GM18867 (cell line): ENCODE measurements at regions not wholly inside any gene's neighbourhood (a gene's known extent, or its start where the extent isn't known, plus 50 kb on each side); places are given as distances from the start of the nearest gene placed in this dataset.
"Not testable (repeated sequence)": the region's sequence is repeated elsewhere in the genome, so short reads cannot be mapped to it uniquely, and the experiment has no call there.

Source experiments
- ATAC-seq: cut with Tn5 transposase; IDR thresholded peaks from one replicate; pipeline ENCODE4 v1.9.1; 2021; ENCODE audit warnings: mild to moderate bottlenecking, moderate library complexity; ENCODE audit not compliant: unreplicated experiment

GRCh38 chr7:115574681-115575291, 455.8 kb downstream of the TFEC start:
- no peak for ATAC-seq

- no peak for ATAC-seq
Measured at GRCh38 chr7:115572111-115572510, 458.5 kb downstream of the TFEC start.

- no peak for ATAC-seq
Measured at GRCh38 chr7:115561335-115562110, 469.0 kb downstream of the TFEC start.

DNA sequence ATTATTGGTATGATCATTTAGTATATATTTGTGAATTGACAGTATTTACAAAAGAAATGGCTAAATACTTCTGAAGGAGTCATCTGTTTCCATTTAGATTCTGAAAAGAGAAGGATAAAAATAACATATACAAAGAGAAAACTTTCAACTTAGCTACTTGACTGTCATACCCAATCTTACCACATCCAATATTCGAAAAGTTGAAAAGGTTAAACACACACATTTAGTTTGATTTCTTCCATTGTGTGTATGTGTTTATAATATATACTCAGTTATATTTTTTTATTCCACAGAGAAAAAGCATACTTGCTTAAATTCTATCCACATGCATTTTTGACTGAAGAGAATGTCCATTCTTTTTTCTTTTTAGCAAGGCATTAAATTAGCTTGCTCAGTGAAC, 470.7 kb downstream of the TFEC start:
- no peak for ATAC-seq

- ATAC-seq, result no peak
Measured at GRCh38 chr7:115558161-115558560, 472.4 kb downstream of the TFEC start.

GRCh38 chr7:115557296-115557695, 473.3 kb downstream of the TFEC start:
- not testable (repeated sequence) for ATAC-seq

DNA sequence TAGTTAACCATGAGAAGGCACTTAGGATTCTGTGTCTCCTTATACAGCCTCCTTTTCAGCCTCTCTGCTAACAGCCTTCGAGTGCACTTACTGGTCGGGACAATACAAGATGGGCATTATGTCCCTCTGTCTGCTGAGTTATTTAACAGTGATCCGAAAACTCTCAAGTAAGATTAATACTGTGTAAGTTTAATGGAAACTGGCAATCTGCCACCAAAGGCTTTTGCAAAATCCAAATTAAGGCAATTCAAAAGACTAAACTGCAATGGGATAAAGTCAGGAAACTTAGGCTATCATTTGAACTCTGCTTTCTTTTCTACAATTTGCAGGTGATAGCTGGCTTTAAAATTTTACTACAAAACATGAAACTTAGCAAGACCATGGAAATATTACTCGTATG, 477.8 kb downstream of the TFEC start:
- ATAC-seq, result no peak

GRCh38 chr7:115549910-115550309, 480.7 kb downstream of the TFEC start:
- no peak for ATAC-seq

DNA sequence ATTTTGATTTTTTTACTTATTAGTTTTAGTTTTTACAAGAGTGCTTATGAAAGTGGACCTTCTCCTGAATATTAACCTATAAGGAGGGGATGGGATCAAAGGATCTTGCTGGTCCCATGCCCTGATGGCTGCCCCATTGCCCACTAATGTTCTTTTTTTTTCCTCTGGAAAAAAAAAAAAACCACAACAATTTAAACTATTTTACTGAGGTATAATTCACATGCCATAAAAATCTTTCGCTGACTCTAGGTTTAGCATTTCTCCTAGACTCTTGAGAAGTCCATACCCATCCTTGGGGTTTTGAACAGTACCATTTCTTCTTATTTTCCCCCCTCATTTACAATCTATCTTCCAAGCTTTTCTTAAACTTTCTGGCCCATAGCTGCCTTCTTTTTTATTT, 481.8 kb downstream of the TFEC start:
- ATAC-seq, result no peak

DNA sequence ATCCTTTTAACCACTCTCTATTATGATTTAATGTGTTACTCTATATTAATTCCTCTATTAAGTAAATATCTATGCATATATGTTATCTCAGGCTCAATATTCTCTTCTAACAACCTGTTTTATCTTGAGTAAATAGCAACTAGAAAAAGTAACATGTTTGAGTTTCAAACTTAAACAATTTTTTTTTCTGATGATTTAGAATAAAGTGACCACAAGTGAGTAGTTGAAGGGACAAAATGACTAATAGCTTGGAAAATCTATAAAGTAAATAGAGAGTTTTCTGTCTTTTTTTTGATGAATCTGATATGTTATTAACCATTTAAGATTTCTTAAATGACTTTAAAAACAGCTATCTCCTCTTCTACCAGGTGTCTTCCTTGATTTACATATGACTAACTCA, 483.8 kb downstream of the TFEC start:
- ATAC-seq, result no peak

- ATAC-seq, result no peak
Measured at GRCh38 chr7:115533785-115534184, 496.8 kb downstream of the TFEC start.

GRCh38 chr7:115526278-115526677, 504.3 kb downstream of the TFEC start:
- no peak for ATAC-seq

GRCh38 chr7:115522174-115522573, 508.4 kb downstream of the TFEC start:
- ATAC-seq, result no peak

- ATAC-seq, result no peak
Measured at GRCh38 chr7:115516341-115516740, 514.2 kb downstream of the TFEC start.

DNA sequence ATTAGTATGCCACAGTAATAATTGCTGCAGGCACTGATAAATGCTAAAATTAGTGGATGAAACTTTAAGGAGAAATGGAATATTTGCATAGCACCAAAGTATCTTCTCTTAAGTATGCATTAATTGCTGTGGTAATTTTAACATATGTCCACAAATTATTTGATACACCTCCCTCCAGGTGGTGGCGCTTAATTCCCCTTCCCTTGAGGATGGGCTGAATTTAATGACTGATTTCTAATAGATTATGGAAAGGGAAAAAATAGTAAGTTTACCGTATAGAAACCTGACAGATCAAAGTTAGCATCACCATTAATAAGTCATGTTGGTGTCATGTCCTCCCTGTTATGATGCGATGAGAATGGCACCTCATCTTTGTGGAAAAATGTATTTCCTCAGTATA, 519.2 kb downstream of the TFEC start:
- no peak for ATAC-seq

DNA sequence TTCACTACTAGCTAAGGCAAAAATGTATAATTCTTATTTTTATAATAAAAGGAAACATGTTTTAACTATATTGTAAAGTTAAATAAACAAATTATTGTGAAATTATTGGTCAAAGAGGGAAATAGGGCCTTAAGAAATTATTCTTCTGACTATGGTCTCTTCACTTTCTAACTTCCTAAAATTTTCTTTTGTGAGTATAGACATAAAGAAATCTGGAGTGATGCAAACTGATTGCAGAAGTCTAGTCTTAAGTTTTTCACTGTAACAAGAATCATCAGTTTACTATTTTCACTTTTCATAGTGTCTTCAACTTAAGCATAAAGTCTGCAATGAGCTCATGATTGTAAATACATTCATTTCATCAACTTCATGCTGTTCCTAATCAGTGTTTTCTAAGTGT, 525.4 kb downstream of the TFEC start:
- no peak for ATAC-seq

GRCh38 chr7:115499956-115500355, 530.6 kb downstream of the TFEC start:
- no peak for ATAC-seq

DNA sequence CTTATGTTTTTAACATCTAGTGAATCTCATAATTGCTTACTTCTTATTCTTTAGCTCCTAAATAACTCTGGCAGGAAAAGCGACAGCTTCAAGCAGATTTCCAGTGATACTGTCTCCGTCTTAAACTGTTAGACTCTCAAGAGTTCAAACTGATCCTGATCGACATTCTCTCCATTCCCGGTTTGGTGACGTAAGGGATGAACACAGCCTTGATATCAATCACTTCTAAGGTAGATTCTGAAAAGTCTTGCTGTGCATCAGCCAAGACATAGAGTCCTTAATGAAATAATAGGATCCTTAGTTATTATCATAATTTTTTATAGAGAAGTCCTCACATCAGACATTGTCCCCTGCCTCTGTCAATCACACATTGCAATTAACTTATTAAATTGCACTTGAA, 534.6 kb downstream of the TFEC start:
- no peak for ATAC-seq

DNA sequence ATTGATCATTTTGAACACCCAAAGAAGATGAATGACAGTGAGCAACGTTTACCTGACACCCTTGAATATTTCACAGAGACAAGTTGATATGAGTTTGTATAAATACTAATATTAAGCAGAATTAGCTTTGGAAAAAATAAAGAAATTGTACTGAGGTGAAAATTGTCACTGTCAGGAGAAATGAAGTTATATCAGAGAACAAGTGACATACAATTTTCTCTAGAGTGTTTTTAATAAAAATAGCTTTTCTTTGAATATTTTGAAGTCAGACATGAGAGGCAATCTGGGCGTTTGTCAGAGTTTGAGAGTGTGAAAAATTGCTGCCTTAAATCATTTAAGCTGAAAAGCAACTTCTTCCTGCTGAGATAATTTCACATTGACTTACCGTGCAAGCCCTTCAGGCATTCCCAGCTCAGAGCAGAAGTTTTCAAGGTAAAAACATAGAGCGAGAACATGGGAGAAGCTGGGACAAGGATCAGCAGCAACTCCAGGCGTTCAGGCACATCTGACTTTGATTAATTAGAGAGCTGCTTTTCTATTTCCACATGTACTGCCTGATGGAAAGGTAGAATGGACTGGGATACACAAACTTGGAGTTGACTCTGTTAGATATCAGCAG, 535.9 kb downstream of the TFEC start:
- ATAC-seq, result no peak

GRCh38 chr7:115493381-115493780, 537.2 kb downstream of the TFEC start:
- ATAC-seq, result no peak

GRCh38 chr7:115491744-115492380, 538.7 kb downstream of the TFEC start:
- no peak for ATAC-seq

GRCh38 chr7:115479448-115479847, 551.1 kb downstream of the TFEC start:
- no peak for ATAC-seq
